HEK293T (cell line): ENCODE measurements at regions not wholly inside any gene's neighbourhood (a gene's known extent, or its start where the extent isn't known, plus 50 kb on each side); places are given as distances from the start of the nearest gene placed in this dataset.

Source experiments
- BHLHE40 ChIP-seq: fragments of 450-650 bp; IDR thresholded peaks from 2 replicates; pipeline ENCODE4 v1.6.1; 2016; ENCODE audit warnings: mild to moderate bottlenecking, moderate library complexity, borderline replicate concordance
- FOXM1 ChIP-seq: fragments of 450-650 bp; IDR thresholded peaks from 2 replicates; pipeline ENCODE4 v1.6.1; 2017; ENCODE audit warnings: mild to moderate bottlenecking, borderline replicate concordance
- SP1 ChIP-seq: fragments of 450-650 bp; IDR thresholded peaks from 2 replicates; pipeline ENCODE4 v1.6.1; 2017
- SUZ12 ChIP-seq: fragments of 450-650 bp; IDR thresholded peaks from 2 replicates; pipeline ENCODE4 v1.6.1; 2016; ENCODE audit warnings: mild to moderate bottlenecking
- TF ChIP-seq, protein P1 (sequence below): fragments of 450-650 bp; IDR thresholded peaks from 2 replicates; pipeline ENCODE4 v1.6.1; 2016

GRCh38 chr3:162119651-162120050, 623.0 kb downstream of the OTOL1 start:
- TF ChIP-seq FOXM1 (no peak), SP1 (no peak), SUZ12 (no peak), BHLHE40 (no peak)
- TF ChIP-seq, protein P1, sequence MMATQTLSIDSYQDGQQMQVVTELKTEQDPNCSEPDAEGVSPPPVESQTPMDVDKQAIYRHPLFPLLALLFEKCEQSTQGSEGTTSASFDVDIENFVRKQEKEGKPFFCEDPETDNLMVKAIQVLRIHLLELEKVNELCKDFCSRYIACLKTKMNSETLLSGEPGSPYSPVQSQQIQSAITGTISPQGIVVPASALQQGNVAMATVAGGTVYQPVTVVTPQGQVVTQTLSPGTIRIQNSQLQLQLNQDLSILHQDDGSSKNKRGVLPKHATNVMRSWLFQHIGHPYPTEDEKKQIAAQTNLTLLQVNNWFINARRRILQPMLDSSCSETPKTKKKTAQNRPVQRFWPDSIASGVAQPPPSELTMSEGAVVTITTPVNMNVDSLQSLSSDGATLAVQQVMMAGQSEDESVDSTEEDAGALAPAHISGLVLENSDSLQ = no peak
